ENCODE measurements at regions not wholly inside any gene's neighbourhood (a gene's known extent, or its start where the extent isn't known, plus 50 kb on each side); places are given as distances from the start of the nearest gene placed in this dataset.

GRCh38 chr5:120955795-120956194 lies 491.7 kb downstream of the PRR16 start:
- no peak for TF ChIP-seq CTCF (IDR thresholded peaks at IDR 0.05; ENCODE audit: insufficient read depth, missing control alignments)
- FAIRE-seq (no peak), DNase-seq (ENCODE audit: insufficient read length, low spot score) (no peak)

GRCh38 chr5:120958877-120959485 lies 494.9 kb downstream of the PRR16 start:
- no peak for TF ChIP-seq CTCF (IDR thresholded peaks at IDR 0.05; ENCODE audit: insufficient read depth, missing control alignments)
- FAIRE-seq (no peak), DNase-seq (ENCODE audit: insufficient read length, low spot score) (no peak)

- no peak for DNase-seq (ENCODE audit: insufficient read length, low spot score)
- FAIRE-seq = no peak
- no peak for TF ChIP-seq CTCF (IDR thresholded peaks at IDR 0.05; ENCODE audit: insufficient read depth, missing control alignments)
Measured at GRCh38 chr5:120960510-120960909, 496.4 kb downstream of the PRR16 start.

- FAIRE-seq (no peak), DNase-seq (ENCODE audit: insufficient read length, low spot score) (no peak)
- no peak for TF ChIP-seq CTCF (IDR thresholded peaks at IDR 0.05; ENCODE audit: insufficient read depth, missing control alignments)
Measured at GRCh38 chr5:120967366-120967765, 503.3 kb downstream of the PRR16 start.

GRCh38 chr5:120974690-120975089 lies 510.6 kb downstream of the PRR16 start:
- no peak for TF ChIP-seq CTCF (IDR thresholded peaks at IDR 0.05; ENCODE audit: insufficient read depth, missing control alignments)
- DNase-seq (ENCODE audit: insufficient read length, low spot score) = no peak
- FAIRE-seq = no peak

- no peak for TF ChIP-seq CTCF (IDR thresholded peaks at IDR 0.05; ENCODE audit: insufficient read depth, missing control alignments)
- no peak for FAIRE-seq
- DNase-seq (ENCODE audit: insufficient read length, low spot score) = no peak
Measured at GRCh38 chr5:120982351-120982750, 518.3 kb downstream of the PRR16 start.

- no peak for TF ChIP-seq CTCF (IDR thresholded peaks at IDR 0.05; ENCODE audit: insufficient read depth, missing control alignments)
- DNase-seq (ENCODE audit: insufficient read length, low spot score) (no peak), FAIRE-seq (no peak)
Measured at GRCh38 chr5:120985526-120985925, 521.4 kb downstream of the PRR16 start.

Data from D721Med (cell line).